HG03045 (cell line): ENCODE measurements at regions not wholly inside any gene's neighbourhood (a gene's known extent, or its start where the extent isn't known, plus 50 kb on each side); places are given as distances from the start of the nearest gene placed in this dataset.

ENCODE experiments used
- ATAC-seq: cut with Tn5 transposase; IDR thresholded peaks from one replicate; pipeline ENCODE4 v1.9.1; 2021; ENCODE audit warnings: mild to moderate bottlenecking, moderate library complexity; ENCODE audit not compliant: unreplicated experiment

- ATAC-seq = no peak
Observed at GRCh38 chr12:59927032-59927431, 331.2 kb downstream of the SLC16A7 start.

GRCh38 chr12:59928416-59928815 lies 332.6 kb downstream of the SLC16A7 start:
- ATAC-seq = no peak

GRCh38 chr12:59929110-59929509 lies 333.3 kb downstream of the SLC16A7 start:
- no peak for ATAC-seq

GRCh38 chr12:59934486-59934885 lies 338.7 kb downstream of the SLC16A7 start:
- no peak for ATAC-seq

- ATAC-seq = no peak
Observed at GRCh38 chr12:59936534-59936933, 340.7 kb downstream of the SLC16A7 start.

GRCh38 chr12:59937148-59937547 lies 341.3 kb downstream of the SLC16A7 start:
- no peak for ATAC-seq

GRCh38 chr12:59938190-59938962 lies 342.5 kb downstream of the SLC16A7 start:
- ATAC-seq = no peak

- ATAC-seq = no peak
Observed at GRCh38 chr12:59940631-59941342, 345.0 kb downstream of the SLC16A7 start.

GRCh38 chr12:59941461-59941860 lies 345.6 kb downstream of the SLC16A7 start:
- no peak for ATAC-seq

GRCh38 chr12:59944177-59944576 lies 348.3 kb downstream of the SLC16A7 start:
- ATAC-seq = no peak

GRCh38 chr12:59946635-59947034 lies 350.8 kb downstream of the SLC16A7 start:
- ATAC-seq = no peak

- no peak for ATAC-seq
Observed at GRCh38 chr12:59963546-59963945, 367.7 kb downstream of the SLC16A7 start.

GRCh38 chr12:59972905-59973304 lies 377.1 kb downstream of the SLC16A7 start:
- no peak for ATAC-seq

GRCh38 chr12:59973515-59973914 lies 377.7 kb downstream of the SLC16A7 start:
- ATAC-seq = no peak

- ATAC-seq = no peak
Observed at GRCh38 chr12:59977779-59978178, 381.9 kb downstream of the SLC16A7 start.

- ATAC-seq = no peak
Observed at GRCh38 chr12:59980476-59980875, 384.6 kb downstream of the SLC16A7 start.

- ATAC-seq = no peak
Observed at GRCh38 chr12:59999291-59999690, 403.5 kb downstream of the SLC16A7 start.

- ATAC-seq = no peak
Observed at GRCh38 chr12:60010486-60010885, 414.7 kb downstream of the SLC16A7 start.

- no peak for ATAC-seq
Observed at GRCh38 chr12:60012659-60013058, 416.8 kb downstream of the SLC16A7 start.

- no peak for ATAC-seq
Observed at GRCh38 chr12:60014436-60014835, 418.6 kb downstream of the SLC16A7 start.

GRCh38 chr12:60020068-60020467 lies 424.2 kb downstream of the SLC16A7 start:
- no peak for ATAC-seq

- no peak for ATAC-seq
Observed at GRCh38 chr12:60021235-60021634, 425.4 kb downstream of the SLC16A7 start.
